ENCODE measurements at regions not wholly inside any gene's neighbourhood (a gene's known extent, or its start where the extent isn't known, plus 50 kb on each side); places are given as distances from the start of the nearest gene placed in this dataset.

- Mint-ChIP-seq H3K36me3 (ENCODE audit: unreplicated experiment) (no peaks in the 10 kb centered on the region), H3K27me3 (ENCODE audit: unreplicated experiment) (no peaks in the 10 kb centered on the region), H3K4me3 (ENCODE audit: unreplicated experiment) (no peak overlapping the region), H3K4me1 (ENCODE audit: low read depth, unreplicated experiment) (no peaks in the 10 kb centered on the region), H3K27ac (ENCODE audit: unreplicated experiment) (no peak overlapping the region), H3K9me3 (ENCODE audit: unreplicated experiment) (no peaks in the 10 kb centered on the region)
- DNase-seq: no peak
- TF ChIP-seq, protein P1, sequence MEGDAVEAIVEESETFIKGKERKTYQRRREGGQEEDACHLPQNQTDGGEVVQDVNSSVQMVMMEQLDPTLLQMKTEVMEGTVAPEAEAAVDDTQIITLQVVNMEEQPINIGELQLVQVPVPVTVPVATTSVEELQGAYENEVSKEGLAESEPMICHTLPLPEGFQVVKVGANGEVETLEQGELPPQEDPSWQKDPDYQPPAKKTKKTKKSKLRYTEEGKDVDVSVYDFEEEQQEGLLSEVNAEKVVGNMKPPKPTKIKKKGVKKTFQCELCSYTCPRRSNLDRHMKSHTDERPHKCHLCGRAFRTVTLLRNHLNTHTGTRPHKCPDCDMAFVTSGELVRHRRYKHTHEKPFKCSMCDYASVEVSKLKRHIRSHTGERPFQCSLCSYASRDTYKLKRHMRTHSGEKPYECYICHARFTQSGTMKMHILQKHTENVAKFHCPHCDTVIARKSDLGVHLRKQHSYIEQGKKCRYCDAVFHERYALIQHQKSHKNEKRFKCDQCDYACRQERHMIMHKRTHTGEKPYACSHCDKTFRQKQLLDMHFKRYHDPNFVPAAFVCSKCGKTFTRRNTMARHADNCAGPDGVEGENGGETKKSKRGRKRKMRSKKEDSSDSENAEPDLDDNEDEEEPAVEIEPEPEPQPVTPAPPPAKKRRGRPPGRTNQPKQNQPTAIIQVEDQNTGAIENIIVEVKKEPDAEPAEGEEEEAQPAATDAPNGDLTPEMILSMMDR (IDR thresholded peaks at IDR 0.05; ENCODE audit: partially characterized antibody, unreplicated experiment): no peak
Observed at GRCh38 chr14:42319996-42320395, 713.3 kb downstream of the LRFN5 start.

- H3K36me3 Mint-ChIP-seq (ENCODE audit: unreplicated experiment): no peaks in the 10 kb centered on the region
- H3K4me3 Mint-ChIP-seq (ENCODE audit: unreplicated experiment): no peak overlapping the region
- no peak overlapping the region for H3K27ac Mint-ChIP-seq (ENCODE audit: unreplicated experiment)
- TF ChIP-seq, protein P1 (IDR thresholded peaks at IDR 0.05; ENCODE audit: partially characterized antibody, unreplicated experiment): no peak
- no peaks in the 10 kb centered on the region for H3K27me3 Mint-ChIP-seq (ENCODE audit: unreplicated experiment)
- H3K4me1 Mint-ChIP-seq (ENCODE audit: low read depth, unreplicated experiment): no peaks in the 10 kb centered on the region
- H3K9me3 Mint-ChIP-seq (ENCODE audit: unreplicated experiment): no peaks in the 10 kb centered on the region
- no peak for DNase-seq
Observed at GRCh38 chr14:42316693-42317092, 710.0 kb downstream of the LRFN5 start.

- peaks cover 6% of the 10 kb centered on the region for H3K36me3 Mint-ChIP-seq (ENCODE audit: unreplicated experiment)
- H3K4me1 Mint-ChIP-seq (ENCODE audit: low read depth, unreplicated experiment): no peaks in the 10 kb centered on the region
- DNase-seq: no peak
- no peak overlapping the region for H3K27ac Mint-ChIP-seq (ENCODE audit: unreplicated experiment)
- H3K27me3 Mint-ChIP-seq (ENCODE audit: unreplicated experiment): peaks cover 2% of the 10 kb centered on the region
- no peak overlapping the region for H3K4me3 Mint-ChIP-seq (ENCODE audit: unreplicated experiment)
- H3K9me3 Mint-ChIP-seq (ENCODE audit: unreplicated experiment): no peaks in the 10 kb centered on the region
- TF ChIP-seq, protein P1 (IDR thresholded peaks at IDR 0.05; ENCODE audit: partially characterized antibody, unreplicated experiment): no peak
Observed at GRCh38 chr14:42311876-42312275, 705.2 kb downstream of the LRFN5 start.

DNA sequence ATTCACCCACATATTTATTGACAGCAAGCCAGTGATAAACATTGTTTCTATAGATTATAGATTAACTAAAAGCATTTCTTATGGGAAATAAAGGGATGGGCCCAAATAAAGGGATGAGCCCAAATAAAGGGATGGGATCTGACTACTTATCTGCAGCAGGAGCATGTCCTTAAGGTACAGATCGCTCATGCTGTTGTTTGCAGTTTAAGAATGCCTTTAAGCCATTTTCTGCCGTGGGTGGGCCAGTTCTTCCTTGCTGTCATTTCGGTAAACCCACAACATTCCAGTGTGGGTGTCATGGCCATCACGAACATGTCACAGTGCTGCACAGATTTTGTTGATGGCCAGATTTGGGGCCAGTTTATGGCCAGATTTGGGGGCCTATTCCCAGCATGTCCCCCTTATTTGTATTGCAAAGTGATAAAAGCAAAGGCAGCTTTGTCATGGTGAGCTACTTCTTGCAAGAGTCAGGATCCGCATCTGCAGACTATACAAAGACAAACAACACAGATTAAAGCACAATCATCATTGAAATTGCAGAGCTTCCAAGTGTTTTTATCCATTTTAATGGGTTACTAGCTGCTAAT lies 700.7 kb downstream of the LRFN5 start:
- H3K27ac Mint-ChIP-seq (ENCODE audit: unreplicated experiment): no peak overlapping the region
- H3K9me3 Mint-ChIP-seq (ENCODE audit: unreplicated experiment): peaks cover 2% of the 10 kb centered on the region
- H3K36me3 Mint-ChIP-seq (ENCODE audit: unreplicated experiment): peaks cover 6% of the 10 kb centered on the region
- DNase-seq: no peak
- H3K4me1 Mint-ChIP-seq (ENCODE audit: low read depth, unreplicated experiment): no peaks in the 10 kb centered on the region
- peaks cover 3% of the 10 kb centered on the region for H3K27me3 Mint-ChIP-seq (ENCODE audit: unreplicated experiment)
- TF ChIP-seq, protein P1 (IDR thresholded peaks at IDR 0.05; ENCODE audit: partially characterized antibody, unreplicated experiment): no peak
- H3K4me3 Mint-ChIP-seq (ENCODE audit: unreplicated experiment): no peak overlapping the region

- no peak overlapping the region for H3K4me3 Mint-ChIP-seq (ENCODE audit: unreplicated experiment)
- no peaks in the 10 kb centered on the region for H3K27me3 Mint-ChIP-seq (ENCODE audit: unreplicated experiment)
- no peak overlapping the region for H3K27ac Mint-ChIP-seq (ENCODE audit: unreplicated experiment)
- TF ChIP-seq, protein P1 (IDR thresholded peaks at IDR 0.05; ENCODE audit: partially characterized antibody, unreplicated experiment): no peak
- peaks cover 9% of the 10 kb centered on the region for H3K36me3 Mint-ChIP-seq (ENCODE audit: unreplicated experiment)
- no peaks in the 10 kb centered on the region for H3K9me3 Mint-ChIP-seq (ENCODE audit: unreplicated experiment)
- DNase-seq: no peak
- H3K4me1 Mint-ChIP-seq (ENCODE audit: low read depth, unreplicated experiment): no peaks in the 10 kb centered on the region
Observed at GRCh38 chr14:42299692-42300091, 693.0 kb downstream of the LRFN5 start.
